ENCODE measurements at regions not wholly inside any gene's neighbourhood (a gene's known extent, or its start where the extent isn't known, plus 50 kb on each side); places are given as distances from the start of the nearest gene placed in this dataset.

- no peak for TF ChIP-seq POLR2AphosphoS5 (IDR thresholded peaks at IDR 0.05; ENCODE audit: low read depth, low read length)
- TF ChIP-seq, protein P1, sequence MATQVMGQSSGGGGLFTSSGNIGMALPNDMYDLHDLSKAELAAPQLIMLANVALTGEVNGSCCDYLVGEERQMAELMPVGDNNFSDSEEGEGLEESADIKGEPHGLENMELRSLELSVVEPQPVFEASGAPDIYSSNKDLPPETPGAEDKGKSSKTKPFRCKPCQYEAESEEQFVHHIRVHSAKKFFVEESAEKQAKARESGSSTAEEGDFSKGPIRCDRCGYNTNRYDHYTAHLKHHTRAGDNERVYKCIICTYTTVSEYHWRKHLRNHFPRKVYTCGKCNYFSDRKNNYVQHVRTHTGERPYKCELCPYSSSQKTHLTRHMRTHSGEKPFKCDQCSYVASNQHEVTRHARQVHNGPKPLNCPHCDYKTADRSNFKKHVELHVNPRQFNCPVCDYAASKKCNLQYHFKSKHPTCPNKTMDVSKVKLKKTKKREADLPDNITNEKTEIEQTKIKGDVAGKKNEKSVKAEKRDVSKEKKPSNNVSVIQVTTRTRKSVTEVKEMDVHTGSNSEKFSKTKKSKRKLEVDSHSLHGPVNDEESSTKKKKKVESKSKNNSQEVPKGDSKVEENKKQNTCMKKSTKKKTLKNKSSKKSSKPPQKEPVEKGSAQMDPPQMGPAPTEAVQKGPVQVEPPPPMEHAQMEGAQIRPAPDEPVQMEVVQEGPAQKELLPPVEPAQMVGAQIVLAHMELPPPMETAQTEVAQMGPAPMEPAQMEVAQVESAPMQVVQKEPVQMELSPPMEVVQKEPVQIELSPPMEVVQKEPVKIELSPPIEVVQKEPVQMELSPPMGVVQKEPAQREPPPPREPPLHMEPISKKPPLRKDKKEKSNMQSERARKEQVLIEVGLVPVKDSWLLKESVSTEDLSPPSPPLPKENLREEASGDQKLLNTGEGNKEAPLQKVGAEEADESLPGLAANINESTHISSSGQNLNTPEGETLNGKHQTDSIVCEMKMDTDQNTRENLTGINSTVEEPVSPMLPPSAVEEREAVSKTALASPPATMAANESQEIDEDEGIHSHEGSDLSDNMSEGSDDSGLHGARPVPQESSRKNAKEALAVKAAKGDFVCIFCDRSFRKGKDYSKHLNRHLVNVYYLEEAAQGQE (IDR thresholded peaks at IDR 0.05; ENCODE audit: insufficient read depth in 1 of 2, low read depth in 2 of 2, low read length in 2 of 2) = no peak
- no peak for TF ChIP-seq FOXP2 (optimal IDR thresholded peaks at IDR 0.05; ENCODE audit: borderline replicate concordance, extremely low read depth, extremely low read length, insufficient read depth)
- TF ChIP-seq TAF1 (IDR thresholded peaks at IDR 0.05; ENCODE audit: borderline replicate concordance, insufficient read depth, low read length) = no peak
- no peak for TF ChIP-seq SIN3A (IDR thresholded peaks at IDR 0.05; ENCODE audit: borderline replicate concordance, insufficient read depth, low read length)
These were observed 270.5 kb upstream of the SLC30A5 start for GRCh38 chr5:68823301-68823700.

- TF ChIP-seq TAF1 (IDR thresholded peaks at IDR 0.05; ENCODE audit: borderline replicate concordance, insufficient read depth, low read length) (no peak), POLR2AphosphoS5 (IDR thresholded peaks at IDR 0.05; ENCODE audit: low read depth, low read length) (no peak), FOXP2 (optimal IDR thresholded peaks at IDR 0.05; ENCODE audit: borderline replicate concordance, extremely low read depth, extremely low read length, insufficient read depth) (no peak), SIN3A (IDR thresholded peaks at IDR 0.05; ENCODE audit: borderline replicate concordance, insufficient read depth, low read length) (no peak)
- TF ChIP-seq, protein P1 (IDR thresholded peaks at IDR 0.05; ENCODE audit: insufficient read depth in 1 of 2, low read depth in 2 of 2, low read length in 2 of 2) = no peak
These were observed 263.4 kb upstream of the SLC30A5 start for GRCh38 chr5:68830377-68830898.

- TF ChIP-seq TAF1 (IDR thresholded peaks at IDR 0.05; ENCODE audit: borderline replicate concordance, insufficient read depth, low read length) (no peak), SIN3A (IDR thresholded peaks at IDR 0.05; ENCODE audit: borderline replicate concordance, insufficient read depth, low read length) (no peak), FOXP2 (optimal IDR thresholded peaks at IDR 0.05; ENCODE audit: borderline replicate concordance, extremely low read depth, extremely low read length, insufficient read depth) (no peak), POLR2AphosphoS5 (IDR thresholded peaks at IDR 0.05; ENCODE audit: low read depth, low read length) (no peak)
- TF ChIP-seq, protein P1 (IDR thresholded peaks at IDR 0.05; ENCODE audit: insufficient read depth in 1 of 2, low read depth in 2 of 2, low read length in 2 of 2) = no peak
These were observed 259.3 kb upstream of the SLC30A5 start for GRCh38 chr5:68834491-68834981.

DNA sequence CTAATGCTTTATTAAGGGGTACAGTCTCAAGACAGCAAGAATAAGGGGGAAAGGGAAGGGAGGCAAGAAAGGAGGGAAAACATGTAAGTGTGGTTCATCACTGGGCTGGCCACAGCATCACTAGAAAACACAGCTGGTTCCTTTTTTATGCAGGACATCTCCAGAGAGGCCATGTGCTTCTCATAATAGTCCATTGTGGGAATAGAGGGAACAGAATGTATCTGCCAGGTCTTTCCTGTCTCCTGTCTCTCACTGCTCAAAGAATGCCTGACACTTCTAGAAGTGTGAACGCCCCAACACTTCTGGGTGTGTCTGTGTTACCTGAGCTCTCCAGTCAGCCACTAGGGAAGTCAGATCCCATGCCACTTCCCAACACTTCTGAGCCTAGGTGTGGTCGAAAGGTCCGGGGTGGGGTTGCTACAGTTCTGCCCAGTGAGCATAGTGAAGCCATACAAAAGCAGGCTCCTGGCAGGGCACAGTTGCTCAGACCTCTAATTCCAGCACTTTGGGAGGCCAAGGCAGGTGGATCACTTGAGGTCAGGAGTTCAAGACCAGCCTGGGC, 255.6 kb upstream of the SLC30A5 start:
- TF ChIP-seq, protein P1 (IDR thresholded peaks at IDR 0.05; ENCODE audit: insufficient read depth in 1 of 2, low read depth in 2 of 2, low read length in 2 of 2) = no peak
- TF ChIP-seq TAF1 (IDR thresholded peaks at IDR 0.05; ENCODE audit: borderline replicate concordance, insufficient read depth, low read length) (no peak), FOXP2 (optimal IDR thresholded peaks at IDR 0.05; ENCODE audit: borderline replicate concordance, extremely low read depth, extremely low read length, insufficient read depth) (no peak), SIN3A (IDR thresholded peaks at IDR 0.05; ENCODE audit: borderline replicate concordance, insufficient read depth, low read length) (no peak), POLR2AphosphoS5 (IDR thresholded peaks at IDR 0.05; ENCODE audit: low read depth, low read length) (no peak)

Measured in PFSK-1 (cell line).